PFSK-1 (cell line): ENCODE measurements at regions not wholly inside any gene's neighbourhood (a gene's known extent, or its start where the extent isn't known, plus 50 kb on each side); places are given as distances from the start of the nearest gene placed in this dataset.

ENCODE experiments used
- FOXP2 ChIP-seq: optimal IDR thresholded peaks from 2 replicates; pipeline ENCODE3; 2011; ENCODE audit warnings: borderline replicate concordance, control low read depth, inconsistent platforms; ENCODE audit not compliant: insufficient read depth; ENCODE audit errors: extremely low read length, extremely low read depth
- POLR2AphosphoS5 ChIP-seq: IDR thresholded peaks from 2 replicates; pipeline ENCODE4 v1.6.1; 2012; ENCODE audit warnings: low read depth, mild to moderate bottlenecking, control low read depth, low read length, moderate library complexity
- SIN3A ChIP-seq: IDR thresholded peaks from 2 replicates; pipeline ENCODE4 v1.6.1; 2012; ENCODE audit warnings: mild to moderate bottlenecking, low read length, moderate library complexity, borderline replicate concordance; ENCODE audit not compliant: insufficient read depth
- TAF1 ChIP-seq: IDR thresholded peaks from 2 replicates; pipeline ENCODE4 v1.6.1; 2012; ENCODE audit warnings: low read length, control low read depth, borderline replicate concordance; ENCODE audit not compliant: insufficient read depth
- TF ChIP-seq, protein P1 (sequence below), 2 experiments: IDR thresholded peaks; 2 replicates each; pipeline versions ENCODE4 v1.6.1 to v1.8.0; 2011 to 2012; ENCODE audit warnings: low read depth in 2 of 2, low read length in 2 of 2, control low read depth in 1 of 2, inconsistent platforms in 1 of 2, mild to moderate bottlenecking in 1 of 2, moderate library complexity in 1 of 2; ENCODE audit not compliant: insufficient read depth in 1 of 2

- no peak for TF ChIP-seq POLR2AphosphoS5
- no peak for TF ChIP-seq TAF1
- TF ChIP-seq, protein P1, sequence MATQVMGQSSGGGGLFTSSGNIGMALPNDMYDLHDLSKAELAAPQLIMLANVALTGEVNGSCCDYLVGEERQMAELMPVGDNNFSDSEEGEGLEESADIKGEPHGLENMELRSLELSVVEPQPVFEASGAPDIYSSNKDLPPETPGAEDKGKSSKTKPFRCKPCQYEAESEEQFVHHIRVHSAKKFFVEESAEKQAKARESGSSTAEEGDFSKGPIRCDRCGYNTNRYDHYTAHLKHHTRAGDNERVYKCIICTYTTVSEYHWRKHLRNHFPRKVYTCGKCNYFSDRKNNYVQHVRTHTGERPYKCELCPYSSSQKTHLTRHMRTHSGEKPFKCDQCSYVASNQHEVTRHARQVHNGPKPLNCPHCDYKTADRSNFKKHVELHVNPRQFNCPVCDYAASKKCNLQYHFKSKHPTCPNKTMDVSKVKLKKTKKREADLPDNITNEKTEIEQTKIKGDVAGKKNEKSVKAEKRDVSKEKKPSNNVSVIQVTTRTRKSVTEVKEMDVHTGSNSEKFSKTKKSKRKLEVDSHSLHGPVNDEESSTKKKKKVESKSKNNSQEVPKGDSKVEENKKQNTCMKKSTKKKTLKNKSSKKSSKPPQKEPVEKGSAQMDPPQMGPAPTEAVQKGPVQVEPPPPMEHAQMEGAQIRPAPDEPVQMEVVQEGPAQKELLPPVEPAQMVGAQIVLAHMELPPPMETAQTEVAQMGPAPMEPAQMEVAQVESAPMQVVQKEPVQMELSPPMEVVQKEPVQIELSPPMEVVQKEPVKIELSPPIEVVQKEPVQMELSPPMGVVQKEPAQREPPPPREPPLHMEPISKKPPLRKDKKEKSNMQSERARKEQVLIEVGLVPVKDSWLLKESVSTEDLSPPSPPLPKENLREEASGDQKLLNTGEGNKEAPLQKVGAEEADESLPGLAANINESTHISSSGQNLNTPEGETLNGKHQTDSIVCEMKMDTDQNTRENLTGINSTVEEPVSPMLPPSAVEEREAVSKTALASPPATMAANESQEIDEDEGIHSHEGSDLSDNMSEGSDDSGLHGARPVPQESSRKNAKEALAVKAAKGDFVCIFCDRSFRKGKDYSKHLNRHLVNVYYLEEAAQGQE (IDR thresholded peaks at IDR 0.05; ENCODE audit: insufficient read depth in 1 of 2, low read depth in 2 of 2, low read length in 2 of 2), result no peak
- TF ChIP-seq SIN3A, result no peak
- TF ChIP-seq FOXP2, result no peak
These were observed 144.7 kb downstream of the SLC4A3 start for GRCh38 chr2:219772103-219772635.
